RPMI8226 (cell line): ENCODE measurements at regions not wholly inside any gene's neighbourhood (a gene's known extent, or its start where the extent isn't known, plus 50 kb on each side); places are given as distances from the start of the nearest gene placed in this dataset.
A peak's percentile ranks its signal among the peaks of the same experiment; 100 is the strongest.

Experiments used
- DNase-seq: peaks from one replicate; pipeline ENCODE4 v3.0.0-alpha.2; 2015

GRCh38 chr9:121550041-121550440 lies 50.4 kb upstream of the GGTA1 start:
- no peak for DNase-seq

GRCh38 chr9:121550569-121551512 lies 51.2 kb upstream of the GGTA1 start:
- peak; percentile 78 for DNase-seq

GRCh38 chr9:121551985-121552753 lies 52.5 kb upstream of the GGTA1 start:
- peak; percentile 34 for DNase-seq

- DNase-seq, result no peak
Observed at GRCh38 chr9:121556082-121556481, 56.4 kb upstream of the GGTA1 start.

- DNase-seq, result peak; percentile 66
Observed at GRCh38 chr9:121556580-121556979, 56.9 kb upstream of the GGTA1 start.

GRCh38 chr9:121557581-121558447 lies 58.2 kb upstream of the GGTA1 start:
- DNase-seq, result no peak

GRCh38 chr9:121558473-121558872 lies 58.8 kb upstream of the GGTA1 start:
- no peak for DNase-seq

GRCh38 chr9:121559183-121559582 lies 59.5 kb upstream of the GGTA1 start:
- no peak for DNase-seq

- no peak for DNase-seq
Observed at GRCh38 chr9:121560921-121561320, 61.3 kb upstream of the GGTA1 start.

GRCh38 chr9:121561385-121562222 lies 62.0 kb upstream of the GGTA1 start:
- no peak for DNase-seq

GRCh38 chr9:121562301-121562700 lies 62.7 kb upstream of the GGTA1 start:
- no peak for DNase-seq

- DNase-seq, result no peak
Observed at GRCh38 chr9:121563425-121563824, 63.8 kb upstream of the GGTA1 start.

- no peak for DNase-seq
Observed at GRCh38 chr9:121563881-121564460, 64.3 kb upstream of the GGTA1 start.

- no peak for DNase-seq
Observed at GRCh38 chr9:121564504-121565260, 65.0 kb upstream of the GGTA1 start.

GRCh38 chr9:121566481-121567465 lies 67.1 kb upstream of the GGTA1 start:
- DNase-seq, result no peak

GRCh38 chr9:121567500-121568342 lies 68.1 kb upstream of the GGTA1 start:
- no peak for DNase-seq

- DNase-seq, result no peak
Observed at GRCh38 chr9:121568343-121569265, 69.0 kb upstream of the GGTA1 start.
